Keratinocyte (primary cell): ENCODE measurements at regions not wholly inside any gene's neighbourhood (a gene's known extent, or its start where the extent isn't known, plus 50 kb on each side); places are given as distances from the start of the nearest gene placed in this dataset.

Experiments
- DNase-seq: peaks from one replicate; pipeline ENCODE4 v3.0.0-alpha.2; 2011; ENCODE audit warnings: low read depth, missing footprints, low spot score
- FAIRE-seq: peaks from 2 replicates; lab custom pipeline; 2011; peaks lifted over from hg19 to GRCh38; lab: Jason Lieb, UNC
- H2AFZ ChIP-seq: 2 replicates; pipeline ENCODE4 v1.6.0; 2012; ENCODE audit warnings: low read length, control low read depth, inconsistent platforms; ENCODE audit not compliant: control insufficient read depth
- H3K27ac ChIP-seq: 2 replicates; pipeline ENCODE4 v1.5.1; 2011; ENCODE audit warnings: low read length; ENCODE audit not compliant: control insufficient read depth, insufficient read depth
- H3K27me3 ChIP-seq: 3 replicates; pipeline ENCODE4 v1.6.0; 2011; ENCODE audit warnings: low read length; ENCODE audit not compliant: control insufficient read depth, insufficient read depth; ENCODE audit errors: extremely low read depth
- H3K36me3 ChIP-seq, 2 experiments: 2 replicates in 1 of 2; 3 replicates in 1 of 2; pipeline ENCODE4 v1.5.1; 2011; ENCODE audit warnings: low read length in 2 of 2, mild to moderate bottlenecking in 1 of 2; ENCODE audit not compliant: control insufficient read depth in 2 of 2, insufficient read depth in 2 of 2; ENCODE audit errors: extremely low read depth in 1 of 2
- H3K4me1 ChIP-seq: 3 replicates; pipeline ENCODE4 v1.5.1; 2011; ENCODE audit warnings: low read length; ENCODE audit not compliant: control insufficient read depth, insufficient read depth; ENCODE audit errors: extremely low read depth
- H3K4me2 ChIP-seq: 3 replicates; pipeline ENCODE4 v1.6.0; 2011; ENCODE audit warnings: low read depth, low read length; ENCODE audit not compliant: control insufficient read depth, insufficient read depth; ENCODE audit errors: extremely low read depth
- H3K4me3 ChIP-seq, 3 experiments: fragments of 200-600 bp in 1 of 3; sonication (generic) in 1 of 3; 2 replicates in 2 of 3; 3 replicates in 1 of 3; pipeline ENCODE4 v1.5.1; 2011 to 2016; ENCODE audit warnings: low read length in 3 of 3, mild to moderate bottlenecking in 3 of 3, control low read depth in 2 of 3, inconsistent platforms in 1 of 3, low read depth in 1 of 3, mixed read lengths in 1 of 3, mixed run types in 1 of 3, moderate library complexity in 1 of 3; ENCODE audit not compliant: control insufficient read depth in 2 of 3, insufficient read depth in 2 of 3; ENCODE audit errors: extremely low read depth in 1 of 3
- H3K79me2 ChIP-seq: 2 replicates; pipeline ENCODE4 v1.6.0; 2012; ENCODE audit warnings: low read length; ENCODE audit not compliant: control insufficient read depth, insufficient read depth
- H3K9ac ChIP-seq: 3 replicates; pipeline ENCODE4 v1.6.0; 2011; ENCODE audit warnings: low read length; ENCODE audit not compliant: control insufficient read depth, insufficient read depth; ENCODE audit errors: extremely low read depth
- H3K9me1 ChIP-seq: 3 replicates; pipeline ENCODE4 v1.6.0; 2011; ENCODE audit warnings: low read length; ENCODE audit not compliant: control insufficient read depth, insufficient read depth; ENCODE audit errors: extremely low read depth
- H3K9me3 ChIP-seq: 2 replicates; pipeline ENCODE4 v1.5.1; 2012; ENCODE audit warnings: low read depth, low read length; ENCODE audit not compliant: control insufficient read depth
- H4K20me1 ChIP-seq: 3 replicates; pipeline ENCODE4 v1.6.0; 2011; ENCODE audit warnings: low read length; ENCODE audit not compliant: control insufficient read depth, insufficient read depth; ENCODE audit errors: extremely low read depth
- EZH2 ChIP-seq: IDR thresholded peaks from one replicate; pipeline ENCODE4 v1.6.1; 2012; ENCODE audit warnings: inconsistent platforms, mild to moderate bottlenecking, low read length, moderate library complexity
- dilution Hi-C: fragments of 300-500 bp; cut with MboI; formaldehyde crosslinking; loops from one replicate; pipeline ENCODE4 v1.7.0; 2020; ENCODE audit warnings: low sequenced_read_pairs; ENCODE audit not compliant: extremely low pct_ligation_motif_present
- TF ChIP-seq, protein P1 (sequence below), 3 experiments: IDR thresholded peaks in 1 of 3; conservative IDR thresholded peaks in 1 of 3; optimal IDR thresholded peaks in 1 of 3; 2 replicates in 2 of 3; 3 replicates in 1 of 3; pipeline versions ENCODE3 to v1.5.1; 2011; ENCODE audit warnings: low read length in 3 of 3, mild to moderate bottlenecking in 3 of 3, moderate library complexity in 2 of 3, control low read depth in 1 of 3, inconsistent platforms in 1 of 3; ENCODE audit not compliant: insufficient read depth in 2 of 3; ENCODE audit errors: extremely low read depth in 1 of 3

DNA sequence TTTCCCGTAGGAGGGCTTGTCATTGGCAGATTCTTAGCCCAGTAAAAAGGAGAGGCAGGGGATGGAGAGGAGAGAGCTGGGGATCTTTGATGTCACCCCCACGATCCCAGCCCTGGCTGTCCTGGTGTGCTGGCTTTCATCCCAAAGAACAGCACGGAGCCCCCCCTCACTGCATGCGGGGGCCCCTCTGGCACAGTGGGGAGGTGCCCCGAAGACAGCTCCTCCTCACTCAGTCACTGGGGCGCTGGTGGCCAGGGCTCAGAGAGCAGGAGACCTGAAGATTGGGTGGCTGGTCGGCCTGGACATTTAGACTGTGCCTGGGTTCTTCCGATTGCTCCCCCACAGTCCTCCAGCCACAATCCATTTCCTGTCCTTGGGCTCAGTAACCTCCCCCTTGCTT lies 207.5 kb downstream of the MELK start:
- no peak for TF ChIP-seq EZH2
- TF ChIP-seq, protein P1, sequence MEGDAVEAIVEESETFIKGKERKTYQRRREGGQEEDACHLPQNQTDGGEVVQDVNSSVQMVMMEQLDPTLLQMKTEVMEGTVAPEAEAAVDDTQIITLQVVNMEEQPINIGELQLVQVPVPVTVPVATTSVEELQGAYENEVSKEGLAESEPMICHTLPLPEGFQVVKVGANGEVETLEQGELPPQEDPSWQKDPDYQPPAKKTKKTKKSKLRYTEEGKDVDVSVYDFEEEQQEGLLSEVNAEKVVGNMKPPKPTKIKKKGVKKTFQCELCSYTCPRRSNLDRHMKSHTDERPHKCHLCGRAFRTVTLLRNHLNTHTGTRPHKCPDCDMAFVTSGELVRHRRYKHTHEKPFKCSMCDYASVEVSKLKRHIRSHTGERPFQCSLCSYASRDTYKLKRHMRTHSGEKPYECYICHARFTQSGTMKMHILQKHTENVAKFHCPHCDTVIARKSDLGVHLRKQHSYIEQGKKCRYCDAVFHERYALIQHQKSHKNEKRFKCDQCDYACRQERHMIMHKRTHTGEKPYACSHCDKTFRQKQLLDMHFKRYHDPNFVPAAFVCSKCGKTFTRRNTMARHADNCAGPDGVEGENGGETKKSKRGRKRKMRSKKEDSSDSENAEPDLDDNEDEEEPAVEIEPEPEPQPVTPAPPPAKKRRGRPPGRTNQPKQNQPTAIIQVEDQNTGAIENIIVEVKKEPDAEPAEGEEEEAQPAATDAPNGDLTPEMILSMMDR (optimal IDR thresholded peaks at IDR 0.05 in 1 of 3, IDR thresholded peaks at IDR 0.05 in 1 of 3, conservative IDR thresholded peaks at IDR 0.05 in 1 of 3; ENCODE audit: extremely low read depth in 1 of 3, insufficient read depth in 2 of 3, low read length in 3 of 3) = no peak
- Histone ChIP-seq H3K9ac (no peak overlapping the region), H3K4me2 (no peak overlapping the region), H3K4me1 (no peaks in the 10 kb centered on the region), H3K79me2 (no peaks in the 10 kb centered on the region), H2AFZ (no peak overlapping the region), H3K27ac (no peak overlapping the region), H3K36me3 (no peaks in the 10 kb centered on the region), H4K20me1 (no peaks in the 10 kb centered on the region), H3K9me3 (no peaks in the 10 kb centered on the region), H3K4me3 (no peak overlapping the region), H3K9me1 (no peaks in the 10 kb centered on the region), H3K27me3 (peaks cover 31% of the 10 kb centered on the region)
- FAIRE-seq (no peak), DNase-seq (no peak)
- dilution Hi-C loops = no loop called here

DNA sequence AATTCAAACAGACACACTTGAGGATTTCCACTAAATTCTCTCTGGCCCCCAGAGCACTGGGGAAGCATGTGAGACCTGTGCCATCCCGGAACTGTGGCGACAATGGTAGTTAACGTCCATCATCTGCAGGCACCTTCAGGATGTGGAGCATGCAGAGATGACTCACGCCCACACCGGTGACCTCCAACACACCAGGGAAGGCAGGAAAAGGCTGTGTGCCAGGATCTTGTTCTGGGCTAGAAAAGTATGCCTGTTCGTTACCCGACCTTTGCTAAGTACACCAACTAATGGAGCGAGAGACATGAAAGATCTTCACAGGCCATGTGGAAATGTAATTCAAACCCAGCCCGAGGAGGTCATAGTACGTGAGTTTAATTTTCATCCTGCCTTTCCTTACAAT lies 208.8 kb downstream of the MELK start:
- no peaks in the 10 kb centered on the region for H3K4me1 ChIP-seq
- H4K20me1 ChIP-seq = no peaks in the 10 kb centered on the region
- H3K9ac ChIP-seq = no peak overlapping the region
- H3K27ac ChIP-seq = no peak overlapping the region
- H3K36me3 ChIP-seq = no peaks in the 10 kb centered on the region
- TF ChIP-seq, protein P1 (optimal IDR thresholded peaks at IDR 0.05 in 1 of 3, IDR thresholded peaks at IDR 0.05 in 1 of 3, conservative IDR thresholded peaks at IDR 0.05 in 1 of 3; ENCODE audit: extremely low read depth in 1 of 3, insufficient read depth in 2 of 3, low read length in 3 of 3) = no peak
- no peak for TF ChIP-seq EZH2
- no peak for FAIRE-seq
- H3K9me3 ChIP-seq = no peaks in the 10 kb centered on the region
- no peaks in the 10 kb centered on the region for H3K79me2 ChIP-seq
- H3K4me3 ChIP-seq = no peak overlapping the region
- peaks cover 27% of the 10 kb centered on the region for H3K27me3 ChIP-seq
- dilution Hi-C loops = no loop called here
- no peak overlapping the region for H2AFZ ChIP-seq
- H3K4me2 ChIP-seq = no peak overlapping the region
- no peaks in the 10 kb centered on the region for H3K9me1 ChIP-seq
- no peak for DNase-seq
